GM12891 (cell line): ENCODE measurements at regions not wholly inside any gene's neighbourhood (a gene's known extent, or its start where the extent isn't known, plus 50 kb on each side); places are given as distances from the start of the nearest gene placed in this dataset.

Experiments used
- PAX5 ChIP-seq: IDR thresholded peaks from 2 replicates; pipeline ENCODE4 v1.6.1; 2011; ENCODE audit warnings: low read length, moderate library complexity, mild to moderate bottlenecking; ENCODE audit not compliant: insufficient read depth, severe bottlenecking
- POLR2A ChIP-seq: IDR thresholded peaks from 2 replicates; pipeline ENCODE4 v1.6.1; 2011; ENCODE audit warnings: low read depth, low read length, control low read depth
- POLR2AphosphoS5 ChIP-seq: IDR thresholded peaks from 2 replicates; pipeline ENCODE4 v1.6.1; 2011; ENCODE audit warnings: low read depth, low read length, control low read depth
- POU2F2 ChIP-seq: IDR thresholded peaks from 2 replicates; pipeline ENCODE4 v1.6.1; 2011; ENCODE audit warnings: low read depth, mild to moderate bottlenecking, control low read depth, low read length, moderate library complexity
- SPI1 ChIP-seq: IDR thresholded peaks from 2 replicates; pipeline ENCODE4 v1.6.1; 2011; ENCODE audit warnings: low read depth, low read length, control low read depth
- TAF1 ChIP-seq: IDR thresholded peaks from 2 replicates; pipeline ENCODE4 v1.6.1; 2011; ENCODE audit warnings: low read depth, low read length, control low read depth

DNA sequence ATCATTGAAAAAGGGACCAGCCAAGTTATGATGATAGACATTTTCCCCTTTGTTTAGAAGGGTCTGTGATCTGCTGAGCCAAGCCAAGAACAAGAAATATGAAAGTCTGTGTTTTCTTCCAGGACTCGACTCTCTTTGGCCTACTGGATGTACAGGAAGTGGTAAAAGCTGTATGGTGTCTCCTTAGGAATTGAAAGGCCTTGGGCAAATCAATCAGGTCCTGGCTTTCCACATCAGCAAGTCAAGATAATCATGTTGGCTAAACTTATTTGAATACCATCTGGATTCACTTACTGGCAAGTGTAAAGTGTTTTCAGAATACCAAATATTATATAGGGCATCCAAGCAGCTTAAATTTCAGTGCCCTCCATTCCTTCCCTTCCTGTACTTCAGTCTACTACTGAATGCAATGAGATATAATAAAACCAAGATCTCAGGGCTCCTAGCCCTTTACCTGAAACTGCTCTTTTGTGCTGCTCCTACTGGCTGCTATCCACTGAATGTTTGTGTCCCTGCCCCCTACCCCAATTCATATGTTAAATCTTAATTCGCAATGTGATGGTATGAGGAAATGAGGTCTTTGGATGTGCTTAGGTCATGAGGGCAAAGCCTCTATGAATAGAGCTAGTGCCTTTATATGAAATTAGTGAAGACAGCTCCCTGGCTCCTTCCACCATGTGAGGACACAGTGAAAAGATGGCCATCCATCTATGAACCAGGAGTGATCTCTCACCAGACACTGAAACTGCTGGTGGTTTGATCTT lies 578.0 kb downstream of the SPRY1 start:
- no peak for TF ChIP-seq POLR2A
- no peak for TF ChIP-seq POLR2AphosphoS5
- TF ChIP-seq TAF1 = no peak
- no peak for TF ChIP-seq SPI1
- no peak for TF ChIP-seq PAX5
- no peak for TF ChIP-seq POU2F2
